GM12878 (cell line): ENCODE measurements at regions not wholly inside any gene's neighbourhood (a gene's known extent, or its start where the extent isn't known, plus 50 kb on each side); places are given as distances from the start of the nearest gene placed in this dataset.
"Not testable (repeated sequence)": the region's sequence is repeated elsewhere in the genome, so short reads cannot be mapped to it uniquely, and the experiment has no call there.

Experiments
- ATAC-seq: fragments of 200-7000 bp; cut with Tn5 transposase; 3 replicates; pipeline ENCODE4 v1.9.1; 2020; ENCODE audit warnings: mild to moderate bottlenecking, moderate library complexity
- BruUV-seq: library from RNA; stranded (reverse); fragments of 400-500 nt; replicated peaks from 2 replicates; lab custom pipeline; 2021; lab: Mats Ljungman, UMichigan
- CTCF ChIA-PET: fragments of 300-600 bp; sonication (Branson Sonifier 250); formaldehyde crosslinking; extraction: SDS; loops from one replicate; lab custom pipeline; 2021; ENCODE audit warnings: inconsistent platforms; lab: Yijun Ruan, JAX
- POLR2A ChIA-PET: fragments of 350-600 bp; formaldehyde crosslinking; extraction: SDS; loops from one replicate; lab custom pipeline; 2021; ENCODE audit warnings: inconsistent platforms; lab: Charles Lee
- RAD21 ChIA-PET: fragments of 300-600 bp; sonication (Branson Sonifier 250); formaldehyde crosslinking; loops from one replicate; lab custom pipeline; 2023; ENCODE audit warnings: antibody characterized with exemption; ENCODE audit not compliant: unreplicated experiment; lab: Charles Lee
- SMC1A ChIA-PET: fragments of 300-600 bp; sonication (Branson Sonifier 250); formaldehyde crosslinking; loops from one replicate; lab custom pipeline; 2023; ENCODE audit not compliant: unreplicated experiment, uncharacterized antibody; lab: Charles Lee
- DNase-seq: peaks from one replicate; pipeline ENCODE4 v3.0.0-alpha.2; 2011; ENCODE audit warnings: low read depth, low spot score
- FAIRE-seq: peaks from 3 replicates; lab custom pipeline; 2011; peaks lifted over from hg19 to GRCh38; lab: Jason Lieb, UNC
- H2AFZ ChIP-seq: 2 replicates; pipeline ENCODE4 v1.6.0; 2011; ENCODE audit warnings: low read depth, low read length, control low read depth; ENCODE audit not compliant: control insufficient read depth
- H3K27ac ChIP-seq: 2 replicates; pipeline ENCODE4 v1.5.1; 2011; ENCODE audit warnings: control low read depth; ENCODE audit not compliant: control insufficient read depth, insufficient read depth
- H3K27me3 ChIP-seq, 2 experiments: replicated peaks in 1 of 2; 2 replicates each; pipeline versions ENCODE4 v1.6.0 to v1.6.1; 2011; ENCODE audit warnings: low read length in 1 of 2; ENCODE audit not compliant: control insufficient read depth in 2 of 2, insufficient read depth in 2 of 2
- H3K36me3 ChIP-seq, 2 experiments: 2 replicates each; pipeline ENCODE4 v1.5.1; 2011; ENCODE audit warnings: low read length in 1 of 2; ENCODE audit not compliant: control insufficient read depth in 2 of 2, insufficient read depth in 2 of 2
- H3K4me1 ChIP-seq: 2 replicates; pipeline ENCODE4 v1.6.1; 2011; ENCODE audit warnings: mild to moderate bottlenecking, low read length, moderate library complexity, mixed read lengths; ENCODE audit not compliant: control insufficient read depth, insufficient read depth
- H3K4me2 ChIP-seq: 2 replicates; pipeline ENCODE4 v1.6.0; 2011; ENCODE audit warnings: control low read depth; ENCODE audit not compliant: control insufficient read depth, insufficient read depth
- H3K4me3 ChIP-seq: fragments of 200-600 bp; sonication (generic); 2 replicates; pipeline ENCODE4 v1.5.1; 2016
- H3K79me2 ChIP-seq: 2 replicates; pipeline ENCODE4 v1.6.0; 2011; ENCODE audit warnings: low read length; ENCODE audit not compliant: control insufficient read depth, insufficient read depth
- H3K9ac ChIP-seq: 2 replicates; pipeline ENCODE4 v1.8.0; 2011; ENCODE audit warnings: low read length, control low read depth, mixed read lengths; ENCODE audit not compliant: control insufficient read depth, insufficient read depth
- H3K9me3 ChIP-seq: replicated peaks from 3 replicates; pipeline ENCODE4 v1.5.1; 2011; ENCODE audit warnings: mild to moderate bottlenecking, low read length; ENCODE audit not compliant: control insufficient read depth, insufficient read depth
- H4K20me1 ChIP-seq: 2 replicates; pipeline ENCODE4 v1.6.0; 2011; ENCODE audit not compliant: control insufficient read depth, insufficient read depth
- ATF3 ChIP-seq: IDR thresholded peaks from 2 replicates; pipeline ENCODE4 v1.6.1; 2011; ENCODE audit warnings: low read depth, mild to moderate bottlenecking, low read length, moderate library complexity, borderline replicate concordance; ENCODE audit errors: extremely low read depth
- CREM ChIP-seq: IDR thresholded peaks from 2 replicates; pipeline ENCODE4 v1.6.1; 2014; ENCODE audit warnings: antibody characterized with exemption, low read depth
- GATAD2B ChIP-seq: fragments of 450-650 bp; conservative IDR thresholded peaks from 2 replicates; pipeline ENCODE4 v1.6.1; 2017; ENCODE audit warnings: low read depth, mild to moderate bottlenecking, moderate library complexity
- HDGF ChIP-seq: fragments of 450-650 bp; IDR thresholded peaks from 2 replicates; pipeline ENCODE4 v1.6.1; 2016; ENCODE audit warnings: antibody characterized with exemption
- IRF4 ChIP-seq: IDR thresholded peaks from 2 replicates; pipeline ENCODE4 v1.6.1; 2011; ENCODE audit warnings: low read depth, low read length
- MLLT1 ChIP-seq: fragments of 450-650 bp; IDR thresholded peaks from 2 replicates; pipeline ENCODE4 v1.6.1; 2016; ENCODE audit warnings: mild to moderate bottlenecking
- NR2C1 ChIP-seq: fragments of 450-650 bp; IDR thresholded peaks from 2 replicates; pipeline ENCODE4 v1.6.1; 2017; ENCODE audit warnings: antibody characterized with exemption, mild to moderate bottlenecking, moderate library complexity
- PAX8 ChIP-seq: fragments of 450-650 bp; IDR thresholded peaks from 2 replicates; pipeline ENCODE4 v1.6.1; 2017; ENCODE audit warnings: mild to moderate bottlenecking, moderate library complexity
- RELB ChIP-seq: fragments of 450-650 bp; IDR thresholded peaks from 2 replicates; pipeline ENCODE4 v1.6.1; 2017; ENCODE audit warnings: low read depth, mild to moderate bottlenecking, moderate library complexity
- ZBTB11 ChIP-seq: fragments of 450-650 bp; formaldehyde crosslinking; IDR thresholded peaks from 2 replicates; pipeline ENCODE4 v1.5.0; 2022; ENCODE audit warnings: mild to moderate bottlenecking, missing genetic modification characterization
- ZNF384 ChIP-seq: IDR thresholded peaks from 2 replicates; pipeline ENCODE4 v1.6.1; 2012; ENCODE audit warnings: low read depth, mild to moderate bottlenecking, low read length, improper control_type of control experiment, borderline replicate concordance
- WGBS: methylation state at CpG from one replicate; pipeline ENCODE4 v1.1.6; 2016; ENCODE audit warnings: low lambda C conversion rate; ENCODE audit not compliant: insufficient replicate concordance, insufficient coverage; ENCODE audit errors: missing lambda C conversion rate; 5-methylcytosine and 5-hydroxymethylcytosine counted together
- in situ Hi-C: fragments of 300-500 bp; cut with MboI; formaldehyde crosslinking; loops from 9 replicates; pipeline ENCODE4 v1.14.3; 2018; ENCODE audit warnings: mixed read lengths
- intact Hi-C: fragments of 100-400 bp; cut with micrococcal nuclease; formaldehyde crosslinking; loops from one replicate; pipeline ENCODE4 v1.14.2; 2022; ENCODE audit not compliant: unreplicated experiment

- no peaks in the 10 kb centered on the region for H3K36me3 ChIP-seq
- ChIA-PET CTCF (no interaction called here), RAD21 (no interaction called here), POLR2A (no interaction called here)
- no peaks in the 10 kb centered on the region for H3K79me2 ChIP-seq
- no peak for FAIRE-seq
- H3K4me1 ChIP-seq: no peaks in the 10 kb centered on the region
- no peak overlapping the region for H3K4me2 ChIP-seq
- in situ Hi-C loops: no loop called here
- TF ChIP-seq NR2C1 (no peak), ZNF384 (no peak), GATAD2B (no peak), ZBTB11 (no peak), IRF4 (no peak), HDGF (no peak), PAX8 (no peak), RELB (no peak), MLLT1 (no peak), CREM (no peak), ATF3 (no peak)
- TF ChIP-seq, all 136 proteins: peak for 0
- Histone ChIP-seq H3K4me3 (no peak overlapping the region), H3K27ac (no peak overlapping the region), H4K20me1 (no peaks in the 10 kb centered on the region), H3K27me3 (no peaks in the 10 kb centered on the region), H3K9me3 (no peaks in the 10 kb centered on the region), H2AFZ (no peak overlapping the region), H3K9ac (no peak overlapping the region)
- SMC1A ChIA-PET: no interaction called here
- no peak for ATAC-seq
- BruUV-seq: no TSS peak
- WGBS: 0% methylated on average over 2 of the region's 2 CpGs
- intact Hi-C loops: no loop called here
- no peak for DNase-seq
Measured at GRCh38 chr5:120174089-120174488, 290.0 kb upstream of the PRR16 start.

GRCh38 chr5:120181238-120181637 lies 282.9 kb upstream of the PRR16 start:
- H3K9ac ChIP-seq, RAD21 ChIA-PET, H2AFZ ChIP-seq, POLR2A ChIA-PET, intact Hi-C loops, H3K4me3 ChIP-seq, H3K9me3 ChIP-seq, H3K79me2 ChIP-seq, H3K36me3 ChIP-seq, ATAC-seq, CTCF ChIA-PET, DNase-seq, H4K20me1 ChIP-seq, H3K27ac ChIP-seq, in situ Hi-C loops, FAIRE-seq, H3K4me2 ChIP-seq, H3K4me1 ChIP-seq, H3K27me3 ChIP-seq, SMC1A ChIA-PET, BruUV-seq: not testable (repeated sequence)
- WGBS: 54% methylated on average over 10 of the region's 10 CpGs
